Activated CD4-positive, alpha-beta T cell treated with anti-CD3 and anti-CD28 coated beads, Interleukin-2, Interleukin-4, amounts not matched to agents 100 ng/mL and 50 ng/mL, durations not matched to agents 16 hours and 8 hours (primary cell): ENCODE measurements at regions not wholly inside any gene's neighbourhood (a gene's known extent, or its start where the extent isn't known, plus 50 kb on each side); places are given as distances from the start of the nearest gene placed in this dataset.
"Not testable (repeated sequence)": the region's sequence is repeated elsewhere in the genome, so short reads cannot be mapped to it uniquely, and the experiment has no call there.

Source experiments
- DNase-seq: peaks from one replicate; pipeline ENCODE4 v3.0.0-alpha.2; 2020; ENCODE audit warnings: low spot score

DNA sequence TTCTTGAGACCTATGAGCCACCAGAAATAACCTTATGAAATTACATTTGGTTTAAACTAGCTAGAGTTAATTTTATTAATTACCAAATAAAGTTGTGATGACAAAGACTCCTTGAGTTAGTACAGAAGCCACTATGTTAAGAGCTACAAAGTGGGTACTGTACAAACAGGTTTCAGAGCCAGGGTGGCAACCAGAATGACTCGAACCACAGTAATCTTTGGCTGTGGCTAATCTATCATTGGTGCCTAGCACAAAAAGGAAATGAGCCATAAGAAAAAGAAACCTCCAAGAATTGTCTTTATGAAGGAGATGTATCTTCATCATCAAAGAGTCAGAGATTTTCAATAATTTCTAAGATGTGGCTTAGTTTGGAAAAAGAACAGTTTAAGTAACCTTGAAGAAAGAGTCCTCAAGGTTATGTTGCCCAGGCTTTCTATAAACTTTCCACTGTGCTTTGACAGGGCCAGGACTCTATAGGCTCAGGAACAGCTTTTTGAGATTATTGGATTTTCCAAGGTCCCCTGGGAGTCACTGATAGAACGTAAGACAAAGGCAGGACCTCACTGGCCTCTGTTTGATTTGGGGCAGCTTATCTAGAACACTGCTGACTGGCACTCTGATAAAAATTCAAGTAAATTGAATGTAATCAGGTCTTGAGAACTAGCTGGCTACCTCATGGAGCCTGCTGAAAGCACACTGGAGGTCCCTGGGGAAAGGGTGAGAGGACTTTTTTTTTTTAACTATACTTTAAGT is 777.7 kb downstream of the STIM2 start:
- DNase-seq: no peak

DNA sequence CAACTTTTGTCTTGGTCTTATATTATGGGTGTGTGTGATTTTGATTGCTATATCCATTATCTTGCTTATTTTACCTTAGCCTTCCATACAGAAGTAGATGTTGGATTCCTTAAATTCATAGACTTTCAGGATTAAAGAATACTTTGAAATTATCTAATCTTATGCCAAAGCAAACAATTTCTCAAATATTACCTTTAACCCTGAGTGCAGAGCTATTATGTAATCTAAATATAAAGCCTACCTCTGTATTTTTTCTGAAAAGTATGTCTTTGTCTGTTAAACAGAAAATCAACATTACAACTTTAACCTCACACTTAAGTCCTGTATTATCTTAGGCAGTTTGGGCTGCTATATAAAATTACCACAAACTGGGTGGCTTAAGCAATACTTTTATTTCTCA is 782.5 kb downstream of the STIM2 start:
- DNase-seq: no peak

DNA sequence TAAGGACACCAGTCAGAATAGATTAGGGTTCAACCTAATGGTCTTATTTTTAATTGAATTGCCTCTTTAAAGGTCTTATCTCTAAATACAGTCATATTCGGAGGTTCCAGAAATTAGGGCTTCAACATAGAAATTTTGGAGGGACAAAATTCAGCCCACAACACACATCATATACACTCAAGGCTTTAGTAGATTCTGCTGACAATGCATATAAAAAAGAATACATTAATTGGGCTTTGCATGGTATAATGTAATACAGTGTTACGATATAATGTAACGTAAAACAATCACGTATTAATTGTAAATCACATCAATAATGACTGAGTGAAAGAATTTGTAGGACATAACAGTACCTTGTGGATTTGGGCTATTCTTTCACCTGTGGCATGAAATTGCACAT is 787.8 kb downstream of the STIM2 start:
- no peak for DNase-seq

DNA sequence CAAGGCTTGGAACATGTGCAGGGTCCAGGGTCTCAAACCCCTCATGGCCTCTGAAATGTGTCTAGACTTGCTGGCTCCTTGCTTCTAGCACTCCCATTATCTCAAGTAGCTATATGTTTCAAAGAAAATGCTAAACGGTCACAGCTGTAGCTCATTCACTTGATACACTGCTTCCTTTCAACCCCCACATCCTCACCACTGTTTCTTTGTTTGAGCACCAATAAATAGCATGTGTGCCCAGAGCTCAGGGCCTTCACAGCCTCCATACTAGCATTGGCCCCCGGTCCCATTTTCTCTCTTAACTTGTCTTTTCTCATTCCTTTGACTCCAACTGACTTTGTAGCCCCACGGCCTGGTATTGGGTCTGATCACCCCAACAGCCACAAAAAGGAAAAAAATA is 801.8 kb downstream of the STIM2 start:
- no peak for DNase-seq

DNA sequence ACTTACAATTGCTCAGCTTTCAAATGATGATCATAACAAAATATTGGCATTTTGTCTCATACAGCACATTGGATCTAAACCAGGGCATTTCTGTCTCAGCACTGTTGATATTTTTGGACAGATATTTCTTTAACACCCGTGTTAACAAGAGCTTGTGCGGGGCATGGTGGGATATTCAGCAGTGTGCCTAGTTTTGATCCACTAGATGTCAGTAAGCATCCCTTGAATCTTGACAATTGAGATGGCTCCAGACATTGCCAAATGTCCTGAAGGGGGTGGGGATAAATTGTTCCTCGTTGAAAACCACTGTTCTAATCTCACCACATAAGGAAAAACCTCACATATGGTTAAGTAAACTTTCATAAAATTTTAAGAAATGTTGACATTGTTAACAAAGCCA is 806.3 kb downstream of the STIM2 start:
- DNase-seq: peak; percentile 3

DNA sequence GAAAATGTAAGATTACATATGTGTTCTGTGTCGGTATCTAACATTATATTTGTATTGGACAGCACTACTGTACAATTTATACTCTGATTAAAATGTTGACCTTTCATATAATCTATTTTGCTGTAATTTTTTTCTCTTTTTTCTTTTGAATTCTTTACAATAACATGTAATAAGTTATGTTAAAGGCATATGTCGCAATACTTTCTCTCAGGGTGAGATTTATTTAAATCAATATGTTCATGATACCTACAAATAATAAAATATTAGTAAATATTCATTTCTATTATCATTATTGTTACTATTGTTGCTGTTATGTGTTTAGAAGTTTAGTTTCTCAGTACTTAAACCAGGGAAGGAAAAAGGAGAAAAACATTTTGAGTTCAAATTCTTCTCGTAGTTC is 807.4 kb downstream of the STIM2 start:
- no peak for DNase-seq

DNA sequence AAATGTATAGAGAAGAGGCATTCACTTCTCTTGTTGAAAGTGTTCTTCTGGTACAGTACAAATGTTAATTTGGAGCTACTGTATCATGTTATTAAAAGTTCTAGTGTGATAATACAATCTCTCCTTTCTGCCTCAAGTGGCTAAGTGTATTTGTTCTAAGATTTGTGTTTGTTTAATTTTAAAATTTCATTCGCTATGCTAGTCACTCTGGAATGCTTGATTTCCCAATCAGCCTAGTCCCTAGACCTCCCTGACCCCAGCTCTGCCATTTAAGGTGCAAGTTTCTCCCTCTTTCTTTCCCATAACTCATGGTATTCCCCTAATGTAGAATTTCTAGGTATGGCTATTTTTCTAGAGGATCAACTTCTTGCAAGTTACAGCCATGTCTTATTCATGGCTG is 817.4 kb downstream of the STIM2 start:
- DNase-seq: no peak

DNA sequence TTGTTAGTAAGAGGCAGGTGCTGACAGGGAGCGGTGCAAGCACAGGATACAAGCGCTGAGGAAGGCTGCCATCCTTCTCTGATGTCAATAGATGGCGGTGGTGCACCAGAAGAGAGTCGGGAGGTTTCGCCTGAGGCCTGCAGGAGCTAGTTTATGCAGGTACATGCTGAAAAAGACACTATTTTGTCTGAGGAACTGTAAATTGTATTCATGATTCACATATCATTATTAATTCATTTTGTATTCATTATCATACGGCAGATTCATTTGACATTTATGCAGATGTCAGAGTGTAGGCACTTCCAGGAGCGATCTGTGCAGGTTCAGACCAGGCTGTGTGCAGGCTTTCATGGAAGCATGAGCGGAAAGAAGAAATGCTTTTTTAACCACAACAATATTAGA is 824.0 kb downstream of the STIM2 start:
- peak; percentile 43 for DNase-seq

DNA sequence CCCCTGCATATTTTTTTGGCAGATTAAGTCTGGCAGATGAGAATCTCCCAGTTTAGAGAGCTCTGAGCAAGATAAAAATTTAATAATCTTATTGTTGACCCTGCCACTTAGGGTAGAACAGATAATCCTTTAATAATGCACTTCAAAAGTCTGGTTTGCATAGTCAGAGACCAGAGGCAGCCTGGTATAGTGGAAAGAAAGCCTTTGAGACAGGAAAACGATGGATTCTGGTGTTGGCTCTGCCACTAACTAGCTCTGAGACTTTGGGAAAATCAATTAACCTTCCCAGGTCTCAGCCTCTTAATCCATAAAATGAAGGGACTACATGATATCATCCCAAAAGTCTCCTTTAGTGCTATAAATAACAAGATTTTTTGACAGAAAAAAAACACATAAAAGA is 824.5 kb downstream of the STIM2 start:
- DNase-seq: no peak

DNA sequence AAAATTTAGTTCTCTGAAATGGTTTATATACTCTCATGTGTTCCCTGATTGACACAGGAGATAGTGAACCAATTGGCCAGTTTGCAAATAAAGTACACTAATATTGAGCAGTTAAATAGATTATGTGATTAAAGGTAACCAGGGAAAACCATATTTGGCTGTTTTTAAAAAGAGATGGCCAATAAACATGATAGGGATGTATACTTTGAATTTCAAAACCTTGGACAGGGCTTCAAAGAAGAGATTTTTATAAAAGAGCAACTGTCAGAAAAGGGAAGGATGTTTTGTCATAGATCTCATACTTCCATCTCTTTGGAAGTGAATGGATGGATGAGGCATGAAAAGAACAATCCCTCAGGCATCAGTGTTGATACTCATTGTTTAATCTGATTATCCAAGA is 825.3 kb downstream of the STIM2 start:
- no peak for DNase-seq

DNA sequence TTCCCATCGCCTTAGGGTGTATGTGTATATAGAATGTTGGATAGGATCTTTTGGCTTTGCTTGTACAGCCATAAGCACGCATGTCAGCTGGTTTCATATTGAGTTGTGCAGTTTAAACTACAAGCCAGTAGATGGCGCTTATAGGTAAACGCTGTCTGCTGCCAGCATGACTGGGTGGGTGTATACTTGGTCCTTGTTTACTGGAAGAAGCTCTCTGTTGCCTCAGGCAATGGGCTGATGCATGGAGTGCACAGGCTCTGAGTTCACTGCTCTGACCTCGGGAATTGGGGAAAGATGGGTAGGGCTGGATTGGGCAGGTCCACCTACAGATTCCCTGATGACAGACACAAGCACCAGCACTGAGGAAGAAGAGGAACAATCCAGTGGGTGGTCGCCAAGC is 831.5 kb downstream of the STIM2 start:
- peak; percentile 25 for DNase-seq

DNA sequence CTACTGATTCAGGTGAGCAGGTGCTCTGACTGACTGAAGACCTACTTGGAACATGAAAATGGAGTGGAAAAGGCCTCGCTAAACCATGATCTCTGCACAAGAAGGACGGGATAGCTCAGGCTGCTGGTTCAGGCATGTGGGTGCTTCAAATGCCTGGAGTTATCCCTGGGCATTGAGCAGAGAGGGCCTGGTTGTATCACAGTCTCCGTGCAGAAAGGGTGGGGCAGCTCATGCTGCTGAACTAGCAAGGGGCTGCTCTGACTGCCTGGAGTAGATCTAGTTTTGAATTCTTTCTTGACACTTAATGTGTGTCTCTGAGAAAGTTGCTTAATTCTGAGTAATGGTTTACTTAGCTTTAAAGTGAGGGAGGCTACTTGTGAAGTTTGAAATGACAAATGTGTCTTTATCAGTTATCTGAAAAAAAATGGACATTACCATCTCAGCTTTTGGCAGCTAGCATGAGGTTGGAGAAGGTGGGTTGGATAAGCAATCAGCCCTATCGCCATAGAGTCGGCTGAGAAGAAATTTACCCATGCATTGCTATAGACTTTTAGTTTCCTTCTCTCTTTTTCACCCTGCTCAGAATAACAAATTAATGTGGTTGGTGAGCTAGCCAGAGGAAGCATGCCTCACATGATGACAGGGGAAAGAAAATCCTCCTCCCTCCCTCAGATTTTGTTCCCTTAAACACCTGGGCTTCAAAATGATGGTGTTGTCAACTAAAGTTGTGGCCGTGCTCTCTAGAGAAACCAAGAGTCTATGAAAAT is 832.4 kb downstream of the STIM2 start:
- DNase-seq: no peak

DNA sequence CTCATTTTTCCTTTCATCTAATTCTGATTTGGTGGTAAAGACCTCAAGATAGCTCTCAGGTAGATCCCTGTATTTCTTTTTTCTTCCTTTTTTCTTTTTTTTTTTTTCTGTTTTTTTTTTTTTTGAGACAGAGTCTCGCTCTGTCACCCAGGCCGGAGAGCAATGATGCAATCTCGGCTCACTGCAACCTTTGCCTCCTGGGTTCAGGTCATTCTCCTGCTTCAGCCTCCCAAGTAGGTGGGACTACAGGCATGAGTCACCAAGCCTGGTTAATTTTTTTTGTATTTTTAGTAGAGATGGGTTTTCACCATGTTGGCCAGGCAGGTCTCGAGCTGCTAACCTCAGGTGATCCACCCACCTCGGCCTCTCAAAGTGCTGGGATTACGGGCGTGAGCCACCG is 835.6 kb downstream of the STIM2 start:
- not testable (repeated sequence) for DNase-seq

DNA sequence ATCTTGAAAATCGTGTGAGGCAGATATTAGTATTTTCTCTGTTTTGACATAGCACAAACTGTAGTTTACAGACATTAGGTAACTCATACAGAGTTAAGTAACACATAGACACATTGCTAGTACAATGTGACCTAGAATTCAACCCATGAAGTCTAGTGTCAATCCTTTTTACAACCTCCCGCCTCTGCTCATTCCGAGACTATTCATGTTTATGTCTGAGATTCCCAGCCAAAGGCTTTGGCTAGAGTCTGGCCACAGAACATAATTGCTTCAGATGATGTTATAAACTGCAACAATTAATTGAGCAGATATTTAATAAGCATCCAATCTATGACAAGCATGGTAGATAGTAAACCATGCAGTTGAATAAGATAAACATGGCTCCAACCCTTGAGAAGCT is 841.0 kb downstream of the STIM2 start:
- no peak for DNase-seq

DNA sequence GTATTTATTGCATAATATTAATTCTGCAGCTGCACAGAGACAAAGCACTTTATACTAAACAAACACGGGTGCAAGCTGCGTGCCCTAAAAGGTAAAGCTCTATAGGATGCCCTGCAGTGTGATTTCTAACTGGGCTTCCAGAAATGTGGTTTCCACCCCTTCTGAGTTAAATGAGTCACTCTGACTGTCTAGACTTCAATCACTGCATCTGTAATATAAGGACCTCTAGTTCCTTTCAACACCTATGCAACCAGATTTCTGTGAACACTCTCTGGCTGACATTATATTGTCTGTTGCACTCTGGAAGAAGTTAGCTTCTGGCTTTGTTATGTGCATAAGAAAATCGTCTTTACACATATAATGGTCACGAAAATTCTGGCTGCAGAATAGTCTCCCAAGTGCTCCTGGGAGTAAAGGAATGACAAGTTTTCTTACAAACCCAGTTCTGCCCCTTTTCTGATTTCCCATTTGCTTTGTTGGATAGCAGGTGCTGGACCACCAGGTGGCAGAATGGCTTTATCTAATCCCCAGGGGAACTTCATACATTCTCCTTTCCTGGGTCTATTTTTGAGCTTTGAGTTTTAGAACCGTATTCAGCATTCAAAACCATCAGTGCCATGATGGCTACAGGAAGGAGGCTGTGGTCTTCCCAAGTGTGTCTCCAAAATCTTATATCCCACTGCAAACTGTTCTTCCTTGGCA is 842.2 kb downstream of the STIM2 start:
- DNase-seq: no peak

DNA sequence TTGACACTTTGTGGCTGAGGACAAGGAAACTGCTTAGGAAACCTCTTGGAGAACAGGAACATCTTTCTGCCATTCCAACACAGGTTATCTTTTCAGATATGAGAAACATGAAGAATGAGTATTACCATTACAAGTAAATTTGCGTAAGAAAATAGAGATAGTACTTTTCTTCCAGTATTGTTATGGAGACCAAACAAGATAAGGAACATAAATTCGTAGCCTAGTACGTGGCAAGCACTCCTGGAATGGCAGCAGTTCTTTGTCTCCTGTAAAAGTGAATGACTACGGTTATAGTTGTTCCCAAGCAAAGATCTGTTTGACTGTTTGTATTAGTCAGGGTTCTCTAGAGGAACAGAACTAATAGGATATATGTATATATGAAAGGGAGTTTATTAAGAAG is 843.1 kb downstream of the STIM2 start:
- DNase-seq: no peak

DNA sequence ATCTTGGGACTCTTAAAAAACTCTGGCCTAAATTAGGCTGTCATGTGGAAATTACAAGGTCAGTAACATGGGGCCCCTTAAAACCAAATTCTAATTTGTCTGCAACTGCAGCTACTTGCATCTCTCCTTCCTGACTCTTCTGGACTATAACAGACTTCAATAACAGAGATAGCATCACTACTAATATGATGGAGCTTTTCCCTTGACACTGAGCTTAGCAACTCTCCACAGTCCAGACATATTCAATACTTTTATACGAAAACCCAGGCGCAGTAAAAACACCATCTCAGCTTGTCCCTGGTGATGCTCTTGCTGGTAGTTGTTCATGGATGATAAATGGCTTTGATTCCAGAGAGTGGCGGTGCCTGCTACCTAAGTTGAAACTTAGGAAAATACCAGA is 850.4 kb downstream of the STIM2 start:
- DNase-seq: no peak

DNA sequence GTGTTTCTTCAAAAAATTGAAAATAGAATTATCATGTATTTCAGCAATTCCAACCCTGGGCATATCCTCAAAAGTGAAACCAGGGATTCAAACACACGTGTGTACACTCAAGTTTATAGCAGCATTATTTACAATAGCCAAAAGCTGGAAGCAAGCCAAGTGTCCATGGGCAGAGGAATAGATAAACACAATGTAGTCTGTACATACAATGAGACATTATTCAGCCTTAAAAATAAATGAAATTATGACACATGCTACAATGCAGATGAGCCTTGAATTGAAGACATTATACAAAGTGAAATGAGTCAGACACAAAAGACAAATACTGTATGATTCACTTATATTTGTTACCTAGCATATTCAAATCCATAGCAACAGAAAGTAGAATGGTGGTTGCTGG is 853.4 kb downstream of the STIM2 start:
- no peak for DNase-seq

DNA sequence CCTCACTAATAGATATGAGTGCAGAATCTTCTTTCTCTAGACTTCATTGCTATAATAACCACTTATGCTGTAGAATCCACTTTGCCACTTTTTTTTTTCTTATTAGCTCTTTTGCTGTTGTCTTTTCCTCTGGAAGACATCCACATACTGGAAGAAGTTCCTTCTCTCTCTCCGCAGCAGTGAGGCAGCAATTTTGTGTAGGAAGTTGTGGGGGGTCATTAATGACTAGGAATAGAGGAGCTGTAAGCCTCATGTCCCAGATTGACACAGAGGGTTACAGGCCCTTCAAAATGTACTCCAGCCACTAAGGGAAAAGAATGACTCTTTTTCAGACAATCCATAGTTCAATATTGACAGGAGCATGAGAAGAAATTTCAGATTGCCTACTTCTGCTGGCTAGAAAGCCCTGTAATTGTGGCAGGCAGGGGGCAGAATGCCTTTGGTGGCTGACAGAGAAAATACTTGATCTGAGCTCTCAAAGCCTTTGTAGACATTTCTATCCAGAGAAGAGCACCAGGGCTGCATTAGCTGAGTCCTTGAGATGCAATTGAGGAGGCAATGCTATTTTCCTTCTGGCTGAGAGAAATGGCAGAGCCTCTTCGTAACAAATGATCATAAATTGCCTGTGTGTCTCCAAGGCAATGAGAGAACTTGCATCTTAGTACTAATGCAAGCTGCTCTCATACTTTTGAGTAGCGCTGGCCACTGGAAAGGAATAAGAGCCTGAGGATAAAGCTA is 856.2 kb downstream of the STIM2 start:
- DNase-seq: no peak

DNA sequence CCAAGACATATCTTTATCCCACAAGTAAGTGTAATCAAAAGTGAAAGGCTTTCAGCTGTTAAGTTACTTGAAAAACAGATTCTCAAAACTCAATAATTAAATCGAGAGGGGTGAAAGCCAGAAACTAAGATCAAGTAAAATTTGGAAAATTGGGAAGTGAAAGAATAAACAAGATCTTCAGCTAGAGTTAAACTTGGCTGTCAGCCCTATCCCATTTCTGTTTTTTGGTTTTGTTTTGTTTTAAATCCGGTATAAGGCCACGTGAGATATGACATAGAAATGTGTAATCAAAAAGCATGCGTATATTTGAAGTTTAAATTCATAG is 856.8 kb downstream of the STIM2 start:
- no peak for DNase-seq

DNA sequence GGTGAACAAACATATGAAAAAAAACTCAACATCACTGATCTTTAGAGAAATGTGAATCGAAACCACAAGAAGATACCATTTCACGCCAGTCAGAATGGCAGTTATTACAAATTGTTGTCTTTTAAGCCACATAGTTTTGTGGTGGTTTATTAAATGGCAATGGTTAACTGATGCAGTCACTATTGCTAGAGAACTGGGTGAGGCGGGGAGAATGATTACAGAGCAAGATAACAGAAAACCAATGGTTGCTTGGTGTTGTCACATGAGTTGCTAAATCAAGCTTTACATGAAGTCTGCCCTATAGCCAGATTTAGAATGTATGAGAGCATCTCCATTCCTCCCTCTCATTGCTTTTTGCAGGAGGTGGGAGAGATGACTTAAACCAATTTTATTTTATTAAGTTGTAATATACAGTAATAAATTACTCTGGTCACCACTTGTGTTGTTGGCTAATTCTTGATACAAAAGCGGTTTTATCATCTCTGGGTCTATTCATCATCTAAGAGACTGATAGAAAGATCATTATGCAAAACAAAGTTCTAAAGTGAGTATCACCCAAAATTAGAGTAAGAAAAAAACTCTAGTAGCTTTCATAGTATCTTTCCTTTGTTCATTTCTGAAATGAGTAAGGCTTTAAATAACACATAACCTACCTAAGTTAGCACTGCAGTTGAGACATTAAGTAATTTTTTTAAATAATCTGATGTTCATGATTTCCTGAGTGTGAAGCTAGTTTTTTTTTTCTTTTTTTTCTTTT is 859.5 kb downstream of the STIM2 start:
- DNase-seq: no peak

DNA sequence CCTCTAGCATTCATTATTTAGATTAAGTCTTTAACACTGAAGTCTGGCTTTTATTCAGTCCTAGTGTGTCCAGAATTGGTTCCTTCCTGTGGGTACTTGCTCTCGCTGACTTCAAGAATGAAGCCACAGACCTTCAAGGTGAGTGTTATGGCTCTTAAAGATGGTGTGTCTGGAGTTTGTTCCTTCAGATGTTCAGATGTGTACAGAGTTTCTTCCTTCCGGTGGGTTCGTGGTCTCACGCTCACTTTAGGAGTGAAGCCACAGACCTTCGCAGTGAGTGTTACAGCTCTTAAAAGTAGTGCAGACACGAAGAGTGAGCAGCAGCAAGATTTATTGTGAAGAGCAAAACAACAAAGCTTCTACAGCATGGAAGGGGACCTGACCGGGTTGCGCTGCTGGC is 860.6 kb downstream of the STIM2 start:
- DNase-seq: no peak
